DND-41 (cell line): ENCODE measurements at regions not wholly inside any gene's neighbourhood (a gene's known extent, or its start where the extent isn't known, plus 50 kb on each side); places are given as distances from the start of the nearest gene placed in this dataset.

Experiments
- EZH2 ChIP-seq: IDR thresholded peaks from 3 replicates; pipeline ENCODE4 v1.6.1; 2012; ENCODE audit warnings: borderline replicate concordance, low read depth, mild to moderate bottlenecking, moderate library complexity, low read length, inconsistent platforms; ENCODE audit not compliant: severe bottlenecking
- TF ChIP-seq, protein P1 (sequence below): IDR thresholded peaks from 2 replicates; pipeline ENCODE4 v1.5.1; 2012; ENCODE audit warnings: borderline replicate concordance, low read length, moderate library complexity, mild to moderate bottlenecking; ENCODE audit not compliant: poor library complexity, severe bottlenecking; ENCODE audit errors: extremely low read depth

DNA sequence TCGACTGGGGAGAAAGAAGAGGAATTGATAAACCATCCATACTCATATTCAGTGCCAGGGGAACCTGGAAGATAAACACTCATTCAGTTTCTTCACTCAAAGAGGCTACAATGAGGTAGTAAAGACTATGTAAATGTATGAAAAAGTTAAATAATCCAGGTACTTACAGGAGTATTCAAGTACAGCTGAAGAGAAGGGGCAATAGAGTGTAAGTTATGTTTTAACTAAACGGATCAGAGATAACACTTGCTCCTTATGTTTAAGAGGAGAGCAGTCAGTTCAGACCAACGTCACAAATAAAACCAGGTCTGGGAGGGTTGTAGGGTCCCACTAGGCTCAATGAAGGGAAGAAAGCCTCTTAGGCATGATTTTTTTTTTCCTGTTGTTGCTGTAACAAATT lies 358.3 kb upstream of the SMIM21 start:
- no peak for TF ChIP-seq EZH2
- TF ChIP-seq, protein P1, sequence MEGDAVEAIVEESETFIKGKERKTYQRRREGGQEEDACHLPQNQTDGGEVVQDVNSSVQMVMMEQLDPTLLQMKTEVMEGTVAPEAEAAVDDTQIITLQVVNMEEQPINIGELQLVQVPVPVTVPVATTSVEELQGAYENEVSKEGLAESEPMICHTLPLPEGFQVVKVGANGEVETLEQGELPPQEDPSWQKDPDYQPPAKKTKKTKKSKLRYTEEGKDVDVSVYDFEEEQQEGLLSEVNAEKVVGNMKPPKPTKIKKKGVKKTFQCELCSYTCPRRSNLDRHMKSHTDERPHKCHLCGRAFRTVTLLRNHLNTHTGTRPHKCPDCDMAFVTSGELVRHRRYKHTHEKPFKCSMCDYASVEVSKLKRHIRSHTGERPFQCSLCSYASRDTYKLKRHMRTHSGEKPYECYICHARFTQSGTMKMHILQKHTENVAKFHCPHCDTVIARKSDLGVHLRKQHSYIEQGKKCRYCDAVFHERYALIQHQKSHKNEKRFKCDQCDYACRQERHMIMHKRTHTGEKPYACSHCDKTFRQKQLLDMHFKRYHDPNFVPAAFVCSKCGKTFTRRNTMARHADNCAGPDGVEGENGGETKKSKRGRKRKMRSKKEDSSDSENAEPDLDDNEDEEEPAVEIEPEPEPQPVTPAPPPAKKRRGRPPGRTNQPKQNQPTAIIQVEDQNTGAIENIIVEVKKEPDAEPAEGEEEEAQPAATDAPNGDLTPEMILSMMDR, result no peak
